H9 (cell line): ENCODE measurements at regions not wholly inside any gene's neighbourhood (a gene's known extent, or its start where the extent isn't known, plus 50 kb on each side); places are given as distances from the start of the nearest gene placed in this dataset.

Source experiments
- DNase-seq: peaks from one replicate; pipeline ENCODE4 v3.0.0-alpha.2; 2017
- H2AFZ ChIP-seq: one replicate; pipeline ENCODE4 v1.6.1; 2013; ENCODE audit warnings: mild to moderate bottlenecking, low read length, control low read depth, moderate library complexity
- H2AK5ac ChIP-seq: 2 replicates; pipeline ENCODE4 v1.6.1; 2013; ENCODE audit warnings: low read length, control low read depth, mixed read lengths; ENCODE audit not compliant: insufficient read length
- H2BK120ac ChIP-seq: one replicate; pipeline ENCODE4 v1.6.1; 2013; ENCODE audit warnings: low read depth, mild to moderate bottlenecking, low read length, control low read depth, inconsistent platforms; ENCODE audit not compliant: poor library complexity, severe bottlenecking
- H2BK12ac ChIP-seq: 2 replicates; pipeline ENCODE4 v1.6.1; 2013; ENCODE audit warnings: low read length, control low read depth, mixed read lengths, low read depth; ENCODE audit not compliant: insufficient read length
- H2BK15ac ChIP-seq: 2 replicates; pipeline ENCODE4 v1.6.1; 2013; ENCODE audit warnings: low read depth, low read length, control low read depth
- H2BK20ac ChIP-seq: one replicate; pipeline ENCODE4 v1.6.1; 2013; ENCODE audit warnings: low read depth, mild to moderate bottlenecking, low read length, control low read depth, inconsistent platforms; ENCODE audit not compliant: poor library complexity, severe bottlenecking
- H2BK5ac ChIP-seq: 2 replicates; pipeline ENCODE4 v1.6.1; 2013; ENCODE audit warnings: low read length, control low read depth, mixed read lengths; ENCODE audit not compliant: insufficient read length
- H3K14ac ChIP-seq: 2 replicates; pipeline ENCODE4 v1.6.1; 2013; ENCODE audit warnings: low read length, control low read depth; ENCODE audit not compliant: insufficient read depth
- H3K18ac ChIP-seq: 2 replicates; pipeline ENCODE4 v1.6.1; 2013; ENCODE audit warnings: low read depth, mild to moderate bottlenecking, mixed read lengths, low read length, control low read depth; ENCODE audit not compliant: insufficient read length
- H3K23ac ChIP-seq: 2 replicates; pipeline ENCODE4 v1.6.1; 2013; ENCODE audit warnings: low read length, control low read depth, mixed read lengths, low read depth; ENCODE audit not compliant: insufficient read length
- H3K23me2 ChIP-seq: 2 replicates; pipeline ENCODE4 v1.6.1; 2013; ENCODE audit warnings: low read depth, mild to moderate bottlenecking, mixed read lengths, low read length, control low read depth; ENCODE audit not compliant: insufficient read length, poor library complexity, severe bottlenecking
- H3K27ac ChIP-seq: 2 replicates; pipeline ENCODE4 v1.5.1; 2013; ENCODE audit warnings: low read length, control low read depth, mixed read lengths, low read depth; ENCODE audit not compliant: insufficient read length
- H3K27me3 ChIP-seq: 2 replicates; pipeline ENCODE4 v1.6.1; 2013; ENCODE audit warnings: low read length, control low read depth, inconsistent platforms; ENCODE audit not compliant: insufficient read depth
- H3K4ac ChIP-seq: 2 replicates; pipeline ENCODE4 v1.6.1; 2013; ENCODE audit warnings: low read depth, mild to moderate bottlenecking, control low read depth, inconsistent platforms, low read length, moderate library complexity
- H3K4me1 ChIP-seq: 2 replicates; pipeline ENCODE4 v1.6.1; 2013; ENCODE audit warnings: low read length, control low read depth, inconsistent platforms; ENCODE audit not compliant: insufficient read depth
- H3K4me2 ChIP-seq: 2 replicates; pipeline ENCODE4 v1.6.1; 2013; ENCODE audit warnings: low read length, control low read depth, mixed read lengths; ENCODE audit not compliant: insufficient read length, insufficient read depth
- H3K56ac ChIP-seq: 2 replicates; pipeline ENCODE4 v1.6.1; 2013; ENCODE audit warnings: low read depth, mild to moderate bottlenecking, mixed read lengths, low read length, control low read depth; ENCODE audit not compliant: insufficient read length
- H3K79me1 ChIP-seq: 2 replicates; pipeline ENCODE4 v1.6.1; 2013; ENCODE audit warnings: low read depth, mild to moderate bottlenecking, moderate library complexity, low read length, control low read depth, inconsistent platforms; ENCODE audit not compliant: insufficient read depth, poor library complexity, severe bottlenecking
- H3K79me2 ChIP-seq: 2 replicates; pipeline ENCODE4 v1.6.1; 2013; ENCODE audit warnings: low read length, control low read depth, inconsistent platforms; ENCODE audit not compliant: insufficient read depth
- H3K9ac ChIP-seq: 2 replicates; pipeline ENCODE4 v1.6.1; 2013; ENCODE audit warnings: low read length, control low read depth, mixed read lengths; ENCODE audit not compliant: insufficient read length; ENCODE audit errors: extremely low read depth
- H3K9me3 ChIP-seq: one replicate; pipeline ENCODE4 v1.6.1; 2013; ENCODE audit warnings: low read depth, low read length, inconsistent platforms; ENCODE audit not compliant: control insufficient read depth
- H3T11ph ChIP-seq: one replicate; pipeline ENCODE4 v1.6.1; 2013; ENCODE audit warnings: mild to moderate bottlenecking, low read length, control low read depth, inconsistent platforms
- H4K20me1 ChIP-seq: one replicate; pipeline ENCODE4 v1.6.1; 2013; ENCODE audit not compliant: control insufficient read depth, insufficient read length, insufficient read depth
- H4K5ac ChIP-seq: 2 replicates; pipeline ENCODE4 v1.6.1; 2013; ENCODE audit warnings: low read depth, mild to moderate bottlenecking, mixed read lengths, low read length, control low read depth; ENCODE audit not compliant: insufficient read length
- H4K8ac ChIP-seq: replicated peaks from 2 replicates; pipeline ENCODE4 v1.6.1; 2013; ENCODE audit warnings: low read length, control low read depth, mixed read lengths, low read depth; ENCODE audit not compliant: insufficient read length
- H4K91ac ChIP-seq: 2 replicates; pipeline ENCODE4 v1.6.1; 2013; ENCODE audit warnings: low read depth, mild to moderate bottlenecking, moderate library complexity, mixed read lengths, low read length, control low read depth; ENCODE audit not compliant: insufficient read length
- H3K27ac Mint-ChIP-seq, 3 experiments: 2 replicates in 2 of 3; 3 replicates in 1 of 3; pipeline ENCODE4 v1.8.0; 2020 to 2021; ENCODE audit warnings: mixed read lengths in 3 of 3, mild to moderate bottlenecking in 1 of 3, moderate library complexity in 1 of 3
- H3K27me3 Mint-ChIP-seq: 2 replicates; pipeline ENCODE4 v1.8.0; 2021; ENCODE audit warnings: low read depth, mild to moderate bottlenecking, moderate library complexity, mixed read lengths
- H3K36me3 Mint-ChIP-seq, 3 experiments: 2 replicates in 2 of 3; 3 replicates in 1 of 3; pipeline ENCODE4 v1.8.0; 2020 to 2021; ENCODE audit warnings: low read depth in 3 of 3, mixed read lengths in 3 of 3; ENCODE audit not compliant: insufficient read depth in 1 of 3
- H3K4me1 Mint-ChIP-seq, 2 experiments: 2 replicates each; pipeline ENCODE4 v1.8.0; 2020; ENCODE audit warnings: mixed read lengths in 2 of 2
- H3K4me3 Mint-ChIP-seq, 2 experiments: 2 replicates in 1 of 2; 3 replicates in 1 of 2; pipeline ENCODE4 v1.8.0; 2020 to 2021; ENCODE audit warnings: mild to moderate bottlenecking in 2 of 2, mixed read lengths in 2 of 2, moderate library complexity in 1 of 2
- H3K9me3 Mint-ChIP-seq, 2 experiments: 2 replicates in 1 of 2; 3 replicates in 1 of 2; pipeline ENCODE4 v1.8.0; 2020; ENCODE audit warnings: mild to moderate bottlenecking in 2 of 2, mixed read lengths in 2 of 2, moderate library complexity in 1 of 2
- CTCF ChIP-seq: fragments of 200-600 bp; sonication (generic); conservative IDR thresholded peaks from 3 replicates; pipeline ENCODE4 v1.8.0; 2021; ENCODE audit warnings: antibody characterized with exemption, mild to moderate bottlenecking
- WGBS: extraction: QIAGEN DNeasy Blood & Tissue Kit; methylation state at CpG from one replicate; pipeline ENCODE4 v1.1.7; 2013; ENCODE audit warnings: missing lambda C conversion rate, low lambda C conversion rate, mixed read lengths; ENCODE audit not compliant: insufficient read length; ENCODE audit errors: extremely low coverage; 5-methylcytosine and 5-hydroxymethylcytosine counted together

GRCh38 chr4:24456431-24456830 is 127.9 kb downstream of the DHX15 start:
- no peak overlapping the region for H2BK15ac ChIP-seq
- WGBS: no CpG with 5 or more reads among the region's 2 CpGs
- Mint-ChIP-seq H3K4me1 (peaks cover 0 to 3% of the 10 kb centered on the region in 2 experiments; a peak in 1 of 4 replicates), H3K27me3 (peaks cover 2% of the 10 kb centered on the region; the same call in 1 of the 2 replicates), H3K4me3 (no peak overlapping the region), H3K27ac (no peak overlapping the region), H3K36me3 (peaks cover 0 to 4% (median 1%) of the 10 kb centered on the region in 3 experiments; a peak in 2 of 7 replicates), H3K9me3 (peaks cover 6 to 7% of the 10 kb centered on the region in 2 experiments; a peak in 2 of 5 replicates)
- no peak overlapping the region for H3K23ac ChIP-seq
- H3K79me1 ChIP-seq: no peaks in the 10 kb centered on the region
- H2BK20ac ChIP-seq: no peak overlapping the region
- H3K9me3 ChIP-seq: no peaks in the 10 kb centered on the region
- H4K20me1 ChIP-seq: no peaks in the 10 kb centered on the region
- H3K14ac ChIP-seq: no peak overlapping the region
- H3K4ac ChIP-seq: no peak overlapping the region
- H3K4me2 ChIP-seq: no peak overlapping the region
- H2BK120ac ChIP-seq: no peak overlapping the region
- H3K9ac ChIP-seq: no peak overlapping the region
- H3K18ac ChIP-seq: no peak overlapping the region
- no peaks in the 10 kb centered on the region for H3K79me2 ChIP-seq
- no peak overlapping the region for H2AFZ ChIP-seq
- H3K27me3 ChIP-seq: no peaks in the 10 kb centered on the region
- H3K23me2 ChIP-seq: no peaks in the 10 kb centered on the region
- TF ChIP-seq CTCF: no peak
- H2AK5ac ChIP-seq: no peak overlapping the region
- H4K91ac ChIP-seq: no peak overlapping the region
- H4K8ac ChIP-seq: no peak overlapping the region
- H2BK5ac ChIP-seq: no peak overlapping the region
- H3K4me1 ChIP-seq: no peaks in the 10 kb centered on the region
- no peak for DNase-seq
- H3T11ph ChIP-seq: no peak overlapping the region
- no peak overlapping the region for H3K27ac ChIP-seq
- H3K56ac ChIP-seq: no peak overlapping the region
- no peak overlapping the region for H2BK12ac ChIP-seq
- no peak overlapping the region for H4K5ac ChIP-seq
